Spleen (tissue), 11 donors: ENCODE measurements at regions not wholly inside any gene's neighbourhood (a gene's known extent, or its start where the extent isn't known, plus 50 kb on each side); places are given as distances from the start of the nearest gene placed in this dataset.

Experiments
- DNase-seq: peaks from one replicate; pipeline ENCODE4 v3.0.0-alpha.2; 2020
- H3K27ac ChIP-seq, 8 donors: fragments of 200-600 bp; sonication (generic) in 7 of 8; 1 replicate in 4 of 8; 2 replicates in 4 of 8; pipeline versions ENCODE4 v1.5.0 to v1.8.0; 2016 to 2021; ENCODE audit warnings: inconsistent platforms in 4 of 8, mild to moderate bottlenecking in 4 of 8, moderate library complexity in 1 of 8
- H3K27me3 ChIP-seq, 7 donors: fragments of 200-600 bp; sonication (generic) in 6 of 7; replicated peaks in 1 of 7; 1 replicate in 4 of 7; 2 replicates in 3 of 7; pipeline versions ENCODE4 v1.5.0 to v1.8.0; 2016 to 2021; ENCODE audit warnings: inconsistent platforms in 3 of 7, mild to moderate bottlenecking in 1 of 7
- H3K36me3 ChIP-seq, 6 donors: fragments of 200-600 bp; sonication (generic) in 5 of 6; 1 replicate in 4 of 6; 2 replicates in 2 of 6; pipeline versions ENCODE4 v1.5.0 to v1.8.0; 2016 to 2021; ENCODE audit warnings: inconsistent platforms in 2 of 6
- H3K4me1 ChIP-seq, 6 donors: fragments of 200-600 bp; sonication (generic) in 5 of 6; 1 replicate in 3 of 6; 2 replicates in 3 of 6; pipeline versions ENCODE4 v1.5.0 to v1.8.0; 2016 to 2021; ENCODE audit warnings: inconsistent platforms in 3 of 6
- H3K4me3 ChIP-seq, 8 donors: fragments of 200-600 bp; sonication (generic) in 7 of 8; 1 replicate in 4 of 8; 2 replicates in 4 of 8; pipeline versions ENCODE4 v1.5.0 to v1.8.0; 2016 to 2021; ENCODE audit warnings: inconsistent platforms in 4 of 8, mild to moderate bottlenecking in 4 of 8, moderate library complexity in 2 of 8
- H3K9me3 ChIP-seq, 8 donors: fragments of 200-600 bp; sonication (generic) in 7 of 8; 1 replicate in 4 of 8; 2 replicates in 4 of 8; pipeline versions ENCODE4 v1.5.0 to v1.8.0; 2016 to 2021; ENCODE audit warnings: inconsistent platforms in 4 of 8
- CTCF ChIP-seq, 11 experiments: fragments of 200-600 bp in 7 of 11; fragments of 450-650 bp in 4 of 11; sonication (generic) in 4 of 11; IDR thresholded peaks in 8 of 11; conservative IDR thresholded peaks in 3 of 11; 1 replicate in 7 of 11; 2 replicates in 4 of 11; pipeline versions ENCODE4 v1.4.0 to v1.8.0; 2016 to 2021; ENCODE audit warnings: antibody characterized with exemption in 11 of 11, inconsistent platforms in 4 of 11, mild to moderate bottlenecking in 1 of 11
- POLR2A ChIP-seq, 3 donors: fragments of 450-650 bp; IDR thresholded peaks; one replicate each; pipeline ENCODE4 v1.5.1; 2017; ENCODE audit warnings: antibody characterized with exemption in 3 of 3, mild to moderate bottlenecking in 1 of 3
- POLR2AphosphoS5 ChIP-seq, 3 donors: sonication (generic); formaldehyde crosslinking; IDR thresholded peaks; one replicate each; pipeline ENCODE4 v1.5.1; 2017; ENCODE audit warnings: antibody characterized with exemption in 3 of 3
- WGBS, 5 donors: extraction: QIAGEN DNeasy Blood & Tissue Kit in 3 of 5; methylation state at CpG; one replicate each; pipeline versions ENCODE4 v1.1.5 to v1.1.7; 2013 to 2018; 5-methylcytosine and 5-hydroxymethylcytosine counted together
- intact Hi-C: fragments of 100-400 bp; cut with DNase I; formaldehyde crosslinking; loops from one replicate; pipeline ENCODE4 v1.15.0; 2023; ENCODE audit warnings: low total_unique reads
- donor health status: healthy with polysubstance abuse.
- donor health status: DM: no; HTN: no; CAD: no; lungs with moderate emphysema.
- donor health status: DM: no; HTN: no; CAD: no.
- donor health status: Bipolar disorder and iron deficiency.
- donor health status: healthy.
- donor health status: DM: no; HTN: no; CAD: no.
- donor health status: DM: yes; HTN: yes; CAD: no.

- H3K27ac ChIP-seq, result no peak overlapping the region
- intact Hi-C loops, result no loop called here
- peak; percentile 77 for DNase-seq
- H3K36me3 ChIP-seq, result no peaks in the 10 kb centered on the region
- TF ChIP-seq CTCF (IDR thresholded peaks at IDR 0.05 in 8 of 11, conservative IDR thresholded peaks at IDR 0.05 in 3 of 11) (no peak), POLR2AphosphoS5 (IDR thresholded peaks at IDR 0.05) (no peak), POLR2A (IDR thresholded peaks at IDR 0.05) (no peak)
- 90 to 94% (median 92%) methylated on average over 34 to 45 of the region's 45 CpGs for WGBS, 5 donors
- H3K4me3 ChIP-seq, result no peak overlapping the region
- H3K27me3 ChIP-seq, result no peaks in the 10 kb centered on the region
- H3K9me3 ChIP-seq, result peaks cover 0 to 37% (median 32%) of the 10 kb centered on the region in 8 donors
- no peaks in the 10 kb centered on the region for H3K4me1 ChIP-seq
These were observed 695.9 kb downstream of the EPHA7 start for GRCh38 chr6:92723390-92723931.

GRCh38 chr6:92719773-92720172 lies 699.6 kb downstream of the EPHA7 start:
- Histone ChIP-seq H3K4me1 (no peaks in the 10 kb centered on the region), H3K27ac (no peak overlapping the region), H3K27me3 (no peaks in the 10 kb centered on the region), H3K36me3 (no peaks in the 10 kb centered on the region), H3K9me3 (peaks cover 0 to 37% (median 32%) of the 10 kb centered on the region in 8 donors), H3K4me3 (no peak overlapping the region)
- TF ChIP-seq CTCF (IDR thresholded peaks at IDR 0.05 in 8 of 11, conservative IDR thresholded peaks at IDR 0.05 in 3 of 11) (no peak), POLR2A (IDR thresholded peaks at IDR 0.05) (no peak), POLR2AphosphoS5 (IDR thresholded peaks at IDR 0.05) (no peak)
- no peak for DNase-seq
- 50 to 64% (median 59%) methylated on average over 3 of the region's 3 CpGs for WGBS, 5 donors
- intact Hi-C loops, result no loop called here

- Histone ChIP-seq H3K27me3 (no peaks in the 10 kb centered on the region), H3K27ac (no peak overlapping the region), H3K4me1 (no peaks in the 10 kb centered on the region), H3K9me3 (peaks cover 0 to 10% (median 7%) of the 10 kb centered on the region in 8 donors), H3K4me3 (no peak overlapping the region), H3K36me3 (no peaks in the 10 kb centered on the region)
- intact Hi-C loops, result no loop called here
- 79 to 90% (median 81%) methylated on average over 4 of the region's 4 CpGs for WGBS, 5 donors
- TF ChIP-seq CTCF (IDR thresholded peaks at IDR 0.05 in 8 of 11, conservative IDR thresholded peaks at IDR 0.05 in 3 of 11) (no peak), POLR2A (IDR thresholded peaks at IDR 0.05) (no peak), POLR2AphosphoS5 (IDR thresholded peaks at IDR 0.05) (no peak)
- no peak for DNase-seq
These were observed 702.7 kb downstream of the EPHA7 start for GRCh38 chr6:92716638-92717037.

GRCh38 chr6:92715991-92716390 lies 703.4 kb downstream of the EPHA7 start:
- Histone ChIP-seq H3K27ac (no peak overlapping the region), H3K4me3 (no peak overlapping the region), H3K4me1 (no peaks in the 10 kb centered on the region), H3K9me3 (peaks cover 0 to 5% (median 4%) of the 10 kb centered on the region in 8 donors), H3K27me3 (no peaks in the 10 kb centered on the region), H3K36me3 (no peaks in the 10 kb centered on the region)
- no peak for TF ChIP-seq CTCF (IDR thresholded peaks at IDR 0.05 in 8 of 11, conservative IDR thresholded peaks at IDR 0.05 in 3 of 11)
- TF ChIP-seq POLR2A (IDR thresholded peaks at IDR 0.05), result no peak
- no peak for TF ChIP-seq POLR2AphosphoS5 (IDR thresholded peaks at IDR 0.05)
- no peak for DNase-seq
- intact Hi-C loops, result no loop called here
